ENCODE measurements at regions not wholly inside any gene's neighbourhood (a gene's known extent, or its start where the extent isn't known, plus 50 kb on each side); places are given as distances from the start of the nearest gene placed in this dataset.
"Not testable (repeated sequence)": the region's sequence is repeated elsewhere in the genome, so short reads cannot be mapped to it uniquely, and the experiment has no call there.

GRCh38 chr7:68218461-68218860 is 1221.8 kb downstream of the TYW1 start:
- Histone ChIP-seq H3K27ac (ENCODE audit: insufficient read depth, low read length) (no peak overlapping the region), H2AFZ (ENCODE audit: low read length) (no peak overlapping the region), H3K36me3 (ENCODE audit: control insufficient read depth, insufficient read depth, low read length) (no peaks in the 10 kb centered on the region), H3K79me2 (ENCODE audit: control insufficient read depth, insufficient read depth, low read length) (no peaks in the 10 kb centered on the region), H4K20me1 (ENCODE audit: control insufficient read depth, extremely low read depth, insufficient read depth, low read length) (no peaks in the 10 kb centered on the region), H3K4me2 (ENCODE audit: extremely low read depth, insufficient read depth, low read length) (no peak overlapping the region), H3K4me3 (replicated peaks in 1 of 4; ENCODE audit: control extremely low read depth in 1 of 4, insufficient read depth in 1 of 4, low read depth in 3 of 4, low read length in 4 of 4) (no peak overlapping the region), H3K9me3 (ENCODE audit: control insufficient read depth, insufficient read depth, low read depth, low read length) (no peaks in the 10 kb centered on the region), H3K9ac (ENCODE audit: insufficient read depth, low read length) (no peak overlapping the region), H3K4me1 (ENCODE audit: control insufficient read depth, extremely low read depth, insufficient read depth, low read length) (no peaks in the 10 kb centered on the region), H3K27me3 (ENCODE audit: control insufficient read depth, insufficient read depth, low read length) (no peaks in the 10 kb centered on the region)
- TF ChIP-seq CTCF (conservative IDR thresholded peaks at IDR 0.05 in 1 of 2, IDR thresholded peaks at IDR 0.05 in 1 of 2; ENCODE audit: low read depth in 1 of 2, low read length in 2 of 2) (no peak), EZH2 (IDR thresholded peaks at IDR 0.05; ENCODE audit: low read length, missing control alignments) (no peak)
- no peak for DNase-seq (ENCODE audit: low read depth in 2 of 2)

GRCh38 chr7:68222311-68222710 is 1225.7 kb downstream of the TYW1 start:
- H3K9ac ChIP-seq (ENCODE audit: insufficient read depth, low read length): no peak overlapping the region
- no peak overlapping the region for H3K27ac ChIP-seq (ENCODE audit: insufficient read depth, low read length)
- no peaks in the 10 kb centered on the region for H3K4me1 ChIP-seq (ENCODE audit: control insufficient read depth, extremely low read depth, insufficient read depth, low read length)
- H3K36me3 ChIP-seq (ENCODE audit: control insufficient read depth, insufficient read depth, low read length): no peaks in the 10 kb centered on the region
- H3K4me3 ChIP-seq (replicated peaks in 1 of 4; ENCODE audit: control extremely low read depth in 1 of 4, insufficient read depth in 1 of 4, low read depth in 3 of 4, low read length in 4 of 4): no peak overlapping the region
- H2AFZ ChIP-seq (ENCODE audit: low read length): no peak overlapping the region
- DNase-seq (ENCODE audit: low read depth in 2 of 2): no peak
- H4K20me1 ChIP-seq (ENCODE audit: control insufficient read depth, extremely low read depth, insufficient read depth, low read length): no peaks in the 10 kb centered on the region
- H3K27me3 ChIP-seq (ENCODE audit: control insufficient read depth, insufficient read depth, low read length): no peaks in the 10 kb centered on the region
- no peak overlapping the region for H3K4me2 ChIP-seq (ENCODE audit: extremely low read depth, insufficient read depth, low read length)
- H3K79me2 ChIP-seq (ENCODE audit: control insufficient read depth, insufficient read depth, low read length): no peaks in the 10 kb centered on the region
- TF ChIP-seq EZH2 (IDR thresholded peaks at IDR 0.05; ENCODE audit: low read length, missing control alignments) (no peak), CTCF (conservative IDR thresholded peaks at IDR 0.05 in 1 of 2, IDR thresholded peaks at IDR 0.05 in 1 of 2; ENCODE audit: low read depth in 1 of 2, low read length in 2 of 2) (no peak)
- H3K9me3 ChIP-seq (ENCODE audit: control insufficient read depth, insufficient read depth, low read depth, low read length): no peaks in the 10 kb centered on the region

- H3K27me3 ChIP-seq (ENCODE audit: control insufficient read depth, insufficient read depth, low read length): no peaks in the 10 kb centered on the region
- no peak for TF ChIP-seq EZH2 (IDR thresholded peaks at IDR 0.05; ENCODE audit: low read length, missing control alignments)
- no peak for TF ChIP-seq CTCF (conservative IDR thresholded peaks at IDR 0.05 in 1 of 2, IDR thresholded peaks at IDR 0.05 in 1 of 2; ENCODE audit: low read depth in 1 of 2, low read length in 2 of 2)
Observed at GRCh38 chr7:68224041-68224741, 1227.6 kb downstream of the TYW1 start.

GRCh38 chr7:68231011-68231410 is 1234.4 kb downstream of the TYW1 start:
- H4K20me1 ChIP-seq (ENCODE audit: control insufficient read depth, extremely low read depth, insufficient read depth, low read length); H2AFZ ChIP-seq (ENCODE audit: low read length); H3K9ac ChIP-seq (ENCODE audit: insufficient read depth, low read length); H3K36me3 ChIP-seq (ENCODE audit: control insufficient read depth, insufficient read depth, low read length); H3K4me3 ChIP-seq (replicated peaks in 1 of 4; ENCODE audit: control extremely low read depth in 1 of 4, insufficient read depth in 1 of 4, low read depth in 3 of 4, low read length in 4 of 4); H3K4me1 ChIP-seq (ENCODE audit: control insufficient read depth, extremely low read depth, insufficient read depth, low read length); H3K27ac ChIP-seq (ENCODE audit: insufficient read depth, low read length); H3K27me3 ChIP-seq (ENCODE audit: control insufficient read depth, insufficient read depth, low read length); DNase-seq (ENCODE audit: low read depth in 2 of 2); H3K79me2 ChIP-seq (ENCODE audit: control insufficient read depth, insufficient read depth, low read length); H3K4me2 ChIP-seq (ENCODE audit: extremely low read depth, insufficient read depth, low read length); H3K9me3 ChIP-seq (ENCODE audit: control insufficient read depth, insufficient read depth, low read depth, low read length): not testable (repeated sequence)

More at GRCh38 chr7:68224041-68224741, 1227.6 kb downstream of the TYW1 start:
- Histone ChIP-seq H3K79me2 (ENCODE audit: control insufficient read depth, insufficient read depth, low read length) (no peaks in the 10 kb centered on the region), H3K4me2 (ENCODE audit: extremely low read depth, insufficient read depth, low read length) (no peak overlapping the region), H3K4me1 (ENCODE audit: control insufficient read depth, extremely low read depth, insufficient read depth, low read length) (no peaks in the 10 kb centered on the region), H3K4me3 (replicated peaks in 1 of 4; ENCODE audit: control extremely low read depth in 1 of 4, insufficient read depth in 1 of 4, low read depth in 3 of 4, low read length in 4 of 4) (no peak overlapping the region), H4K20me1 (ENCODE audit: control insufficient read depth, extremely low read depth, insufficient read depth, low read length) (no peaks in the 10 kb centered on the region), H3K27ac (ENCODE audit: insufficient read depth, low read length) (no peak overlapping the region), H3K36me3 (ENCODE audit: control insufficient read depth, insufficient read depth, low read length) (no peaks in the 10 kb centered on the region), H2AFZ (ENCODE audit: low read length) (no peak overlapping the region), H3K9ac (ENCODE audit: insufficient read depth, low read length) (no peak overlapping the region), H3K9me3 (ENCODE audit: control insufficient read depth, insufficient read depth, low read depth, low read length) (no peaks in the 10 kb centered on the region)
- no peak for DNase-seq (ENCODE audit: low read depth in 2 of 2)

Measured in fibroblast of lung (primary cell).